Choroid plexus epithelial cell (primary cell): ENCODE measurements at regions not wholly inside any gene's neighbourhood (a gene's known extent, or its start where the extent isn't known, plus 50 kb on each side); places are given as distances from the start of the nearest gene placed in this dataset.

ENCODE experiments used
- DNase-seq: peaks from one replicate; pipeline ENCODE4 v3.0.0-alpha.2; 2010; ENCODE audit warnings: low read depth
- H3K4me3 ChIP-seq: 2 replicates; pipeline ENCODE4 v1.5.1; 2011; ENCODE audit warnings: low read depth, mild to moderate bottlenecking, control low read depth, low read length, moderate library complexity
- CTCF ChIP-seq: conservative IDR thresholded peaks from 2 replicates; pipeline ENCODE4 v1.5.1; 2011; ENCODE audit warnings: low read depth, mild to moderate bottlenecking, control low read depth, inconsistent platforms, low read length, moderate library complexity

GRCh38 chr16:52805559-52806168, 247.0 kb downstream of the CHD9NB start:
- TF ChIP-seq CTCF = no peak
- DNase-seq = no peak

GRCh38 chr16:52800432-52800831, 252.3 kb downstream of the CHD9NB start:
- no peak for TF ChIP-seq CTCF
- no peak for DNase-seq

More at GRCh38 chr16:52805559-52806168, 247.0 kb downstream of the CHD9NB start:
- no peak overlapping the region for H3K4me3 ChIP-seq

GRCh38 chr16:52799149-52799548, 252.2 kb upstream of the TOX3 start:
- DNase-seq = no peak
- no peak for TF ChIP-seq CTCF
- no peak overlapping the region for H3K4me3 ChIP-seq

More at GRCh38 chr16:52800432-52800831, 252.3 kb downstream of the CHD9NB start:
- no peak overlapping the region for H3K4me3 ChIP-seq

GRCh38 chr16:52787709-52788108, 240.8 kb upstream of the TOX3 start:
- DNase-seq = no peak
- no peak for TF ChIP-seq CTCF
- H3K4me3 ChIP-seq = no peak overlapping the region

- no peak for DNase-seq
- H3K4me3 ChIP-seq = no peak overlapping the region
- no peak for TF ChIP-seq CTCF
These were observed 239.1 kb upstream of the TOX3 start for GRCh38 chr16:52786091-52786490.

GRCh38 chr16:52785653-52786052, 238.7 kb upstream of the TOX3 start:
- DNase-seq = no peak
- H3K4me3 ChIP-seq = no peak overlapping the region
- TF ChIP-seq CTCF = no peak

- H3K4me3 ChIP-seq = no peak overlapping the region
- DNase-seq = no peak
- TF ChIP-seq CTCF = no peak
These were observed 236.7 kb upstream of the TOX3 start for GRCh38 chr16:52783616-52784015.
